Embryonic facial prominence (tissue), 1 donor: ENCODE measurements at regions not wholly inside any gene's neighbourhood (a gene's known extent, or its start where the extent isn't known, plus 50 kb on each side); places are given as distances from the start of the nearest gene placed in this dataset.

Experiments used
- DNase-seq: peaks from one replicate; pipeline ENCODE4 v3.0.0-alpha.2; 2016; ENCODE audit errors: extremely low spot score

- DNase-seq: no peak
These were observed 201.3 kb upstream of the BTBD3 start for GRCh38 chr20:11716239-11716944.

- DNase-seq: no peak
These were observed 200.8 kb upstream of the BTBD3 start for GRCh38 chr20:11716945-11717248.

GRCh38 chr20:11717562-11717961, 200.1 kb upstream of the BTBD3 start:
- DNase-seq: no peak

- DNase-seq: no peak
These were observed 199.1 kb upstream of the BTBD3 start for GRCh38 chr20:11718474-11719094.

- no peak for DNase-seq
These were observed 198.5 kb upstream of the BTBD3 start for GRCh38 chr20:11719153-11719552.

DNA sequence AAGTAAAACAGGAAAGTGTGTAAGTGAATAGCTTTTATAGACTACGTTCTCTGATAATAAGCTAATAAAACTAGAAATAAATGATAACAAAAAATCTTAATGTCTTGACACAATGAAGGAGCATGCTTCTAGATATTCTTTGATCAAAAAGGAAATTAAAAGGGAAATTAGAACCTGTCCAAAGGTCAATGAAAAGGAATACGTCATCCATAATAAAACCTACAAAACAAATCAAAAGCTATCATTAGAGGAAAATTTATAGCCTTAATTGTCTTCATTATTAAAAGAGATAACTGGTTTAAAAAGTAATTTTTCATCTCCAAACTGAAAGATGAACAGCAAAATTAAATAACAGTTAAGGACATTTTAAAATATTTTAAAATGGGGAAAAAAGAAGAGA, 196.3 kb upstream of the BTBD3 start:
- no peak for DNase-seq

DNA sequence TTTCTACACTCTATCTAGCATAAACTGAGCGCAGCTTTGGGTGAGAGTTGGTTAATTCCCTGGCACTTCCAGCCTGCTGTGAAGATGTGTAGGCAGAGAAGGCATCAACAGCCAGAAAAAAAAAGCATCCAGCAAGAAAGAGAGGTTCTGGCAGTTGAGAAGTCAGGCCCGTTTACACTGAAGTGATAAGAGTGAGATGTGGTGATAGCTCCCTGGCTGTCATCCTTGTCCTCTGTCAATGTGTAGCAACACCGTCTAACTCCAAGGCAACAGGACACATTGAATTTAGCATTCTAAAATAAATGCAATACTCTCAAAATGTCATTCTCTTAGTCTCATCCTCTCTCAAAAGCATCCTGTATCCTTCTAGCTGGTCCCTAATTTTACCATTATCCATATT, 193.6 kb upstream of the BTBD3 start:
- no peak for DNase-seq

DNA sequence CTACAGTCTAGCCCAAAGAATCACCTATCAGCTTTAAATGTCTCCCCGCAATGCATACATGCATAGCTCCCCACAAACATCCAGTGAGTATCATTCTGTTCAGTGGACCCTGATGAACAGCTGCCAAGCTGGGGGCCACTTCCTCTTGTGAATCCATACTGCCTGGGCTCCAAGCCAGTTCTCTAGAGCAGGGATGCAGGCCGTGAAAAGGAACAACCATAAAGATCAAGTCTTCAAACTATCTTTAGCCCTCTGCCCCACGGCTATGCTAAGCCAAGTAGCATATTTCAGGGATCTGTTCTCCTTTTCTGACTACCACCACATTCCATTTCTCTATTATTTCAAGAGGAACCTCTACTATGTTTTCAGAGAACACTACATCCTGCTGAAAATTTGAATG, 191.7 kb upstream of the BTBD3 start:
- no peak for DNase-seq

- DNase-seq: no peak
These were observed 190.0 kb upstream of the BTBD3 start for GRCh38 chr20:11727708-11728107.

DNA sequence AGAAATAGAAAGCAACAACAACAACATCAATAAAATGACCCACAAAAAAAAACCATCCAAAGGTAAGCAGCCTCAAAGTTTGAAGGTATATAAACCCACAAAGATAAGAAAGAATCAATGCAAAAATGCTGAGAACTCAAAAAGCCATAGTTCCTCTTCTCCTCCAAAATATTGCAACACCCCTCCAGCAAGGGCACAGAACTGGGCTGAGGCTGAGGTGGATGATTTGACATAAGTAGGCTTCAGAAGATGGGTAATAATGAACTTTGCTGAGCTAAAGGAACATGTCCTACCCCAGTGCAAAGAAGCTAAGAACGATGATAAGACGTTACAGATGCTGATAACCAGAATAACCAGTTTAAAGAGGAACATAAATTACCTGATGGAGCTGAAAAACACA, 188.8 kb upstream of the BTBD3 start:
- no peak for DNase-seq

GRCh38 chr20:11729806-11730205, 187.9 kb upstream of the BTBD3 start:
- no peak for DNase-seq

DNA sequence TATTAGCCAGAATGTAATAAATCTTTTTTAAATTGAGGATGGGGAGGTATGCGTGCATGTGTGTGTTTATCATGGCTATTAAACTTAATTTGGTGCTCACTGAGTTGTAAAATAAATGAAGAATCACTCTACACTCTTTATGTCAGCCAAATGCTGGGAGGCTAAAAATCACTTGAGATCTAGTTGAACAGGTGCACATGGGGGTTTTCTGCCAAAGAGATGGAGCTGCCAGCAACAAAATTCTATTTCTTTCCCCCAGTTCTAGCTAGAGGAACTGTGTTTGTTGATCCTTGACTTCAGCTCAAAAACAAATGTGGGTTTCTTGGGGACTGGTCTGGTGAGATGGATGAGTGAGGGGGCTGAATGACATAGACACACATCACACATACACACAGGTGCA, 183.3 kb upstream of the BTBD3 start:
- DNase-seq: no peak

DNA sequence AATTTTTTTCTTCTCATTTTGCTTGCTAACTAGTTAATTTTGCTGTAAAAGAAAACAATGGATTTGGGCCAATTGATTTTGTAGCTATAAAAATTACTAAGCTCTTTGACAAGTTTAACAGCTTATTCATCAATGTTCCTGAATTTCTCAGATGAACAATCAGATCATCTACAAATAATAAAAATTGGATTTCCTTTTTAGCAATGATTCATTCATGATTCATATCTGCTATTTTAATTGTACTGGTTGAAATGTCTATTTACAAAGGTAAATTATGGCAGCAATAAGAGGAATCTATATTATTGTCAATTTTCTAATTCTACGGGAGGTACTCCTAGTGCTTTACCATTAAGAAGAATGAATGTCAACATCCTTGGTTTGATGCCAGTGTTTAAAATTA, 178.8 kb upstream of the BTBD3 start:
- no peak for DNase-seq

DNA sequence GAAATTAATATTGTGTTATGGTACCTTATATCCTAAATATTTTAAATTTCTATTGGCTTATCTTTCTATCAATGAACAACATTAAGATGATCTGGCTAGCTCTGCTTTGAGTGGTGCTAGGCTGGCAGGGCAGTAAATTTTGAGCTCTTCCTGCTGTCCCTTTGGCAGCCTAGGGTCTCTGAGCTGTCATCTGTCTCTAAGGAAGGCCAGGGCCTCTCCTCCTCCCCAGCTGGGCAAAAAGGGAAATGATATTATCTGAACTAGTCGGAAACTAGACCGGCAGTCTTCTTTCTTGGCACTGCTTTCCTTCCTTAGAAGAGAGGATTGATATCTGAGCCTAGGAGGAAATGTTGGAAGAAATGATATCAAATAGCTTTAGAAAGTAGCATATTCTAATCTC, 176.7 kb upstream of the BTBD3 start:
- DNase-seq: no peak

DNA sequence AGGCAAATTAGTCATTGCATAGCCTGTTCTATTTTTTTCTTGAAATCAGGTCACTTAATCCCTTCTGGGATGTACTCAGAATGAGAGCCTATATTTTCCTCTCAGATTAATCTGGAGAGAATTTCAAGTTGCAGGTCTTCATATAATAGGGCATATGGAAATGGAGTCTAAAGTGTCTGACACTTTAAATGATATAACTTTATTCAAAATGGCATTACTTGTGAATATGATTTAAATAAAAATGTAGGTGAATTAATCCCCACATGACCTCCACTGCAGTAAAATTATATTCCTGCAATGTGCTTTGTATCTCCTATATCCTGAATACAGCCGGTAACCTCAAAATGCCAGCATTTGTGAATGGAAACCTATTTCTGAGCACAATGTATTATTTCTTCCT, 172.5 kb upstream of the BTBD3 start:
- no peak for DNase-seq

- no peak for DNase-seq
These were observed 169.3 kb upstream of the BTBD3 start for GRCh38 chr20:11748436-11748835.

DNA sequence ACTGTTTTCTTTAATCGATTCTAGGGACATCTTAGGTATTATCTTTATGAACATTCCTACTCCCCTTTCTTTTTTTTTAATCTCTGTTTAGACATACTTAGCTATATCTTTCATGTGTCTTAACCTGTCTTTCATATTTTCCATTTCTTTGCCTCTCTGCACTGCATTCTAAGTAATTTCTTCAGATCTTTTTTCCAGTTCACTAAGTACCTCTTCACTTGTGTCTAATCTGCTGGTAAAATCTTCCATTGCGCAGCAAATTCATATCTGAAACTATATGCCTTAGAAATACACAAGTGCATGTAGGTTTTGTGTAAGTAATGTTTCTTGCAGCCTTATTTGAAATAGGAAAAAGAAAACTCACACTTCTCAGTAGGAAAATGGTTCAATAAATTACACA, 165.4 kb upstream of the BTBD3 start:
- no peak for DNase-seq

- DNase-seq: no peak
These were observed 164.5 kb upstream of the BTBD3 start for GRCh38 chr20:11753155-11753554.

GRCh38 chr20:11754451-11754850, 163.2 kb upstream of the BTBD3 start:
- no peak for DNase-seq

- no peak for DNase-seq
These were observed 162.4 kb upstream of the BTBD3 start for GRCh38 chr20:11755071-11755841.

DNA sequence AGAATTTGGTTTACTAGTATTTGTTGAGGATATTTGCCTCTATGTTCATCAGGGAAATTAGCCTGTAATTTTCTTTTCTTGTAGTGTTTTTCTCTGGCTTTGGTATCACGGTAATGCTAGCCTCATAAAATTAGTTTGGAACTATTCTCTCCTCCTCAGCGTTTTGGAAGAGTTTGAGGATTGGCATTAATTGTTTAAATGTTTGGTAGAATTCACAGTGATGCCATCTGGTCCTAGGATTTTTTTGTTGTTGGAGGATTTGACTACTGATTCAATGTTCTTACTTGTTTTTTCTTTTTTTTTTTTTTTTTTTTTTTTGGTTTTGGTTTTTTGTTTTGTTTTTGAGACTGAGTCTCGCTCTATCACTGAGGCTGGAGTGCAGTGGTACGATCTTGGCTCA, 156.2 kb upstream of the BTBD3 start:
- DNase-seq: no peak

DNA sequence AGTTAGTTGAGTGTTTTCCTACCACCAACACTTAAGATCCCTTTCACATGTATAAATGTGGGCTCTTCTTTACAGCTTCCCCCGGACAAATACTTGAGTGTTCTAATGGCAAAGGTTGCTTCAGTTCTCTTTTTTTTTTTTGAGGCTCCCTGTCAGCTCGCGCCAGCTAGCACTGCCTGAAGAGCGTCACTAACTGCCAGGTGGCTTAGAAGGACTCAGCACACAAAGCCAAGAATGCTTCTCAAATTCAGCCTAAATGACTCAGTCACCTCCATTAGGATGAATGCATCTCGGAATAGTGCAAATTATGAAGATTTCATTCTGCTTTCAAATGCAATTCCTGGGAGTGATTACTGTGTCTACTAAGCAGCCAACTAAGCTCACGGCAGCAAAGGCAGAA, 150.7 kb upstream of the BTBD3 start:
- no peak for DNase-seq

GRCh38 chr20:11769825-11770224, 147.9 kb upstream of the BTBD3 start:
- no peak for DNase-seq
